Testis (tissue), 2 donors: ENCODE measurements at regions not wholly inside any gene's neighbourhood (a gene's known extent, or its start where the extent isn't known, plus 50 kb on each side); places are given as distances from the start of the nearest gene placed in this dataset.

Source experiments
- CTCF ChIP-seq, 3 experiments: fragments of 450-650 bp in 2 of 3; fragments of 200-600 bp in 1 of 3; sonication (generic) in 1 of 3; IDR thresholded peaks; one replicate each; pipeline ENCODE4 v1.5.1; 2016 to 2019; ENCODE audit warnings: antibody characterized with exemption in 3 of 3, mild to moderate bottlenecking in 2 of 3, moderate library complexity in 1 of 3
- POLR2A ChIP-seq: fragments of 450-650 bp; IDR thresholded peaks from one replicate; pipeline ENCODE4 v1.6.1; 2017; ENCODE audit warnings: antibody characterized with exemption, mild to moderate bottlenecking, moderate library complexity

- TF ChIP-seq CTCF (IDR thresholded peaks at IDR 0.05) (no peak), POLR2A (no peak)
Measured at GRCh38 chr14:71642715-71643114, 289.5 kb upstream of the RGS6 start.
